ENCODE measurements at regions not wholly inside any gene's neighbourhood (a gene's known extent, or its start where the extent isn't known, plus 50 kb on each side); places are given as distances from the start of the nearest gene placed in this dataset.

- no peak for DNase-seq
These were observed 379.4 kb downstream of the GADD45G start for GRCh38 chr9:89984214-89984613.

GRCh38 chr9:89985068-89985467 is 380.3 kb downstream of the GADD45G start:
- DNase-seq = no peak

GRCh38 chr9:89986190-89986589 is 381.4 kb downstream of the GADD45G start:
- no peak for DNase-seq

GRCh38 chr9:89988458-89988857 is 383.6 kb downstream of the GADD45G start:
- no peak for DNase-seq

- no peak for DNase-seq
These were observed 386.5 kb downstream of the GADD45G start for GRCh38 chr9:89991204-89991790.

GRCh38 chr9:89992326-89993198 is 387.8 kb downstream of the GADD45G start:
- no peak for DNase-seq

- DNase-seq = no peak
These were observed 389.1 kb downstream of the GADD45G start for GRCh38 chr9:89993678-89994630.

- DNase-seq = no peak
These were observed 390.3 kb downstream of the GADD45G start for GRCh38 chr9:89994988-89995613.

GRCh38 chr9:89996116-89996515 is 391.3 kb downstream of the GADD45G start:
- DNase-seq = no peak

- DNase-seq = no peak
These were observed 392.0 kb downstream of the GADD45G start for GRCh38 chr9:89996773-89997172.

GRCh38 chr9:89998633-89999032 is 393.8 kb downstream of the GADD45G start:
- no peak for DNase-seq

GRCh38 chr9:89999176-89999533 is 394.3 kb downstream of the GADD45G start:
- no peak for DNase-seq

GRCh38 chr9:89999534-90000370 is 394.9 kb downstream of the GADD45G start:
- DNase-seq = peak; percentile 41

GRCh38 chr9:90000925-90001324 is 396.1 kb downstream of the GADD45G start:
- DNase-seq = no peak

- no peak for DNase-seq
These were observed 396.9 kb downstream of the GADD45G start for GRCh38 chr9:90001747-90002146.

- no peak for DNase-seq
These were observed 397.8 kb downstream of the GADD45G start for GRCh38 chr9:90002397-90003271.

- no peak for DNase-seq
These were observed 400.6 kb downstream of the GADD45G start for GRCh38 chr9:90005388-90005787.

GRCh38 chr9:90007516-90008440 is 403.0 kb downstream of the GADD45G start:
- no peak for DNase-seq

GRCh38 chr9:90009447-90009846 is 404.6 kb downstream of the GADD45G start:
- DNase-seq = no peak

- DNase-seq = no peak
These were observed 406.0 kb downstream of the GADD45G start for GRCh38 chr9:90010793-90011192.
